Right ventricle myocardium superior (tissue), 1 donor: ENCODE measurements at regions not wholly inside any gene's neighbourhood (a gene's known extent, or its start where the extent isn't known, plus 50 kb on each side); places are given as distances from the start of the nearest gene placed in this dataset.

Source experiments
- ATAC-seq: fragments of 200-7000 bp; cut with Tn5 transposase; one replicate; pipeline ENCODE4 v1.9.1; 2020; ENCODE audit warnings: mild to moderate bottlenecking; ENCODE audit not compliant: poor library complexity
- DNase-seq: peaks from one replicate; pipeline ENCODE4 v3.0.0-alpha.2; 2020
- intact Hi-C: fragments of 100-400 bp; cut with DNase I; formaldehyde crosslinking; loops from one replicate; pipeline ENCODE4 v1.11.2; 2022
- donor health status: DM: no; HTN: yes; CAD: no; lungs with severe emphysema.

- ATAC-seq (no peak), DNase-seq (no peak)
- intact Hi-C loops, result no loop called here
These were observed 223.5 kb downstream of the ABHD5 start for GRCh38 chr3:43914269-43914668.

DNA sequence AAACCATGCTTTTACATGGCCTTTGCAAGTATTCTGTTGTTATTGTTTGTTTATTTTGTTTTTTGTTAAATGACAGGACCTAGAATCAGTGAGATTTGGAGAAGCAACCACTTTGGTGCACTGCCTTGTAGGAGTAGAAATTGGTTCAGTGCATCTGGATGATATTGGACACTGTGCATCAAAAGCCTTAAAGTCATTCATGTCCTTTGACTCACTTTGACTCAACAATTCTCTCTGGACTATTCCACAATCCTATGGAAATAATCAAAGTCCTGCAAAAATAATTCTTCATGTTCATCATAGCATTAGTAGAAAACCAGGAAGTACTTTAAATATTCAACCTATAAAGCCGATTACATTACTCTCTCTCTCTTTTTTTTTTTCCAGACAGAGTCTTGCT lies 224.8 kb downstream of the ABHD5 start:
- DNase-seq (no peak), ATAC-seq (no peak)
- intact Hi-C loops, result no loop called here

DNA sequence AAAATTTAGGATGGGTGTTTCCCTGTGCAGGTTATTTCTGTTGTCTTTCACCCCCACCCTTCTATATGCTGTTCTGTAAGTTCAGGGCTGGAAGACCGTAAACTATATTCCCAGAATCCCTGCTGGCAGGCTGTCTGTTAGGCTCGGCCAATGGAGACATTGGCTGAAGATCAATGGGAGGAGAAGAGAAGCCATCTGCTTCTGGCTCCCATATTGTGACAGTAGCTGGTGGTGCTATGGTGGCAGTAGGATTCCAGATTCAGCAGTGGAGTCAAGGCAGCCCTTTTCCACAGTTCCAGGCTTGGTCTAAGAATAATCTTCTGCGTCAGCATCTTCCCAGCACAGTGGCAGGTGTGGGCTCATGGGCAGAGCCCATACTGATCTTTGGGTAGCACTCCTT lies 226.6 kb downstream of the ABHD5 start:
- ATAC-seq, result no peak
- intact Hi-C loops, result no loop called here
- DNase-seq, result no peak

DNA sequence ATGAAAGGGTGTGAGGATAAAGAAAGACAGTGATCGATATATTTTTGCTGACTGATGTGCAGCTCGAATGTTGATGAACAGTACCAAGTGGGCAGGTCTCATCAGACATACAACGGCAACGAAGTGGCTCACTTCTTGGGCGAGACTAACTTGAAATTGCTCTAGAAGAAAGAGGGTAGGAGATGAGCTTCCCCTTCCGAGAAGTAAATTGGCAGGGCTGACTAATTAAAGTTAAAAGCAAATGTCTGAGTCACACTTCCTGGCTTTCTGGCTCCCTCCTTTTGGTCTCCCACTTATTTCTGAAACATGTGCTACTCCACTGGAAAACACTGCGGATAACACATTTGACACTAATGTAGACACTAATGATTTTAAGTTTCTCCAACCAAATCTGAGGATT lies 228.3 kb downstream of the ABHD5 start:
- ATAC-seq (no peak), DNase-seq (no peak)
- intact Hi-C loops, result no loop called here

DNA sequence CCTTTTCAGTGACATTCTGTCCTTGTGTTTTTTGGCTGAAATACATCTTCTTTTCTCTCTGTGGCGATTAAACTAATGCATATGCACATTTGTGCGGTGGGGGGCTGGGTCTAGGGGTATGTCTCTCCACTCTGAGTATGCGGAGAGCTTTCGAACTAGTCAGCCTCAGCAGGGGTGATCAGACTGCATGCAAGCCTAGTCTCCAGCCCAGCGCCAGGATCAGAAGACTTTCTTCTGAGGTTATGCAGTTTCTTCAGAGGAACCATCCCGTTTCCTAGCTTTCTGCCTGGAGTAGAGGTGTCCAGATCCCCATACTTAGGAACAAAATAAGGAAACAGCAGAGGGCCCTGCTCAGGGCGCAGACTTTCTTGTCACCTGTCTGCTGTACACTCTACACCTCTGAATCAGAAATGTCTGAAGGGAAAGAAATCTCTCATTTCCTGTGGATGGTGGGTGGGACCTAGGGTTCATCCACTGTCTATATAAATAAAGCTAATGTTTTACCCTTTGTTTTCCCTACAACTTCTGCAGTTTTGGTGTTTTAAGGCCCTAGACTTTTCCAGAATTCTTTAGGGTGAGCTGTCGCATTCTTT lies 230.4 kb downstream of the ABHD5 start:
- ATAC-seq (no peak), DNase-seq (no peak)
- intact Hi-C loops, result no loop called here

- intact Hi-C loops, result no loop called here
- DNase-seq (no peak), ATAC-seq (no peak)
These were observed 231.6 kb downstream of the ABHD5 start for GRCh38 chr3:43922374-43922773.

- DNase-seq, result no peak
- intact Hi-C loops, result no loop called here
- ATAC-seq, result peak; percentile 10
These were observed 232.6 kb downstream of the ABHD5 start for GRCh38 chr3:43923104-43923882.

DNA sequence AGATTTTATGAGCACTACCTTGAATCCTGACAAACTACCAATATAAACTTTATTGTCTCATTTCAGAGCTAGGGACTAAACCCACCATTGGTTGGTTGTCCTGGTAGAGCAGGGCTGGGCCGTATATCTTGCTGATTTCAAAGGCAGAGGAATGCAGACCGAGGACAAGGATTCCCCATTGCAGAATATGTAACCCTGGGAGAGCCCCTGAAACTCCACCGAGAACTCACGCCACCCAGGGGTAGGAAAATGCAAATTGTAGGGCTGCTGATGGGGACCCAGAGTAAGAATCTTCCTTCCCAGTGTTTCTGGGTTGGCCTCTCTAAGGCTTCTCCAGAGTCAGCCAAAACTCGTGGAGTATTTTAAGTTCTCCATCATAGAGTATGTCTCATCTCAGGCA lies 235.3 kb downstream of the ABHD5 start:
- intact Hi-C loops, result no loop called here
- DNase-seq (no peak), ATAC-seq (no peak)

GRCh38 chr3:43932921-43933320 lies 242.2 kb downstream of the ABHD5 start:
- ATAC-seq (no peak), DNase-seq (no peak)
- intact Hi-C loops, result no loop called here

DNA sequence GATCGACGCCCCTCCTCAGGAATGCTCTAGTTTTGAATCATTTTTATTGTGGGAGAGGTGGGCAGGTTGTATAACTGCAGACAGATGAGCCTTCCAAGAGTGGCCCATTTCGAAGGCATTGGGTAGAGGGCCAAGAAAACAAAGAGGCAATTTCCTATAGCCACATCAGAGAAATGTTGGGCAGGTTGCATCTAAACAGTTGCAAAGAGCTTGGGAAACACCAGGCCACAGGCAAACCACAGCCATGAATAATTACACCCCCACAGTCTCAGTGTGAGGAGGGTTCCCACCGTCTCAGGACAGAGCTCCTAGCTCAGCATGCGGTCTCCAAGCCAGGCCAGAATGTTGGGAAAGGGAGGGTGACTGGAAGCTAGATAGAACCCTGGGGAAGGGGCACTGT lies 257.3 kb downstream of the ABHD5 start:
- ATAC-seq (no peak), DNase-seq (no peak)
- intact Hi-C loops, result no loop called here

DNA sequence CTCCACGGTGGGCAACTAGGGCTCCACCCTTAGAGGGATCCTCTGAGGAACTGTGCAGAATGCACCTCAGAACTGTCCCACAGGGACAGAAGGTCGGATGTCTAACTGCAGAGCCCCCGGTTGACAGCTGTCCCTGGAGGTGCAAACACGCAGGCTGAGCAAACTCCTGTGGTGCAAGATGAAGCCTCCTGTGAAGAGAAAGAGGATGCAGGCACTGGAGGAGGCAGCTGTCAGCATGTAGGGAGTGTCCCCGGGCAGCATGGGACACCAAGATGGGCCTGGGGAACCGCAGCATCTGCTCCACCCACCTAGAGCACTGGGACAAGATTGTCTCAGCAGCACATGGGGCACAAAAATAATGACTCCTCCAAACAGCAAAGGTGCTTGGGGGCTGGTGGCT lies 258.9 kb downstream of the ABHD5 start:
- ATAC-seq (no peak), DNase-seq (no peak)
- intact Hi-C loops, result no loop called here

GRCh38 chr3:43950775-43951174 lies 260.0 kb downstream of the ABHD5 start:
- no peak for ATAC-seq
- no peak for DNase-seq
- intact Hi-C loops, result no loop called here

- intact Hi-C loops, result no loop called here
- no peak for ATAC-seq
These were observed 261.1 kb downstream of the ABHD5 start for GRCh38 chr3:43951813-43952212.

GRCh38 chr3:43953380-43953779 lies 262.6 kb downstream of the ABHD5 start:
- no peak for DNase-seq
- intact Hi-C loops, result no loop called here
- ATAC-seq, result no peak

More at GRCh38 chr3:43951813-43952212, 261.1 kb downstream of the ABHD5 start:
- DNase-seq, result no peak

- no peak for DNase-seq
- intact Hi-C loops, result no loop called here
- ATAC-seq, result peak; percentile 38
These were observed 263.3 kb downstream of the ABHD5 start for GRCh38 chr3:43953814-43954692.

GRCh38 chr3:43956945-43957344 lies 266.2 kb downstream of the ABHD5 start:
- intact Hi-C loops, result no loop called here
- ATAC-seq (no peak), DNase-seq (no peak)

- ATAC-seq (no peak), DNase-seq (no peak)
- intact Hi-C loops, result no loop called here
These were observed 266.8 kb downstream of the ABHD5 start for GRCh38 chr3:43957553-43957952.

DNA sequence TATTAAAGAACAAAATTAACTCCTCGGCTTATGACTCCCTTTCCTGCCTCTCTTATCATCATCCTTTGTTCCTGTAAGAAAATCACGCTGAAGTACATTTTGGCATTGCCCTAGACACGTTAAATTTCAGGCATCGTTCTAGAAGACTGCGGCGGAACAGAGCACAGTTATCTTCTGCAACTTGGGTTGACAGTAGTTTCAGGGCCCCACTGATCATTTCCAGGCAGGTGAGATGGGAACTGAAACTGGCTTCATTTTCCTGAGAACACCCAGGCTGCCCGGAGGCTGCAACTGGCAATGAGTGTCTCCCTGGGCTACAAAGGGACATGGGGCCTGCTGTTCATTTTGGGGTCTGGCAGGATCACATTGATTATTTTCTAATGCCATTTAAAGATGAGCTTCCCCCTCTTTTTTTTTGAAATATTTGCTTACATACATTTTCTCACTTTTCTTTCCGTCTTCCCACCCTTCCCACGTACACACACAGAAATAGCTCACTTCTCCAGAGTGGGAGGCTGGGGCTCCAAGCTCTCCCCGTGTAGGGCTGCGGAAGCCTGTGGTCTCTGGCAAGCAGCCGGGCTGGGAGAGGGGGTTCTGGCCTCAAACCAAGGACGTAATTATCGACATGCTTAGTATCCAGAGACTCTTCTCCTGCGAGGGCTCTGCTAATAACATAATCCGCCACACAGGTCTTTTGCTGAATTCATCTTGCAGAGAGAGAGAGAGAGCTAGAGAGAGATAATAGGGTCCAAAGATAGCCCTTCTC lies 267.4 kb downstream of the ABHD5 start:
- no peak for DNase-seq
- ATAC-seq, result no peak
- intact Hi-C loops, result no loop called here

- DNase-seq, result no peak
- intact Hi-C loops, result no loop called here
- no peak for ATAC-seq
These were observed 268.2 kb downstream of the ABHD5 start for GRCh38 chr3:43958973-43959372.
